ENCODE measurements at regions not wholly inside any gene's neighbourhood (a gene's known extent, or its start where the extent isn't known, plus 50 kb on each side); places are given as distances from the start of the nearest gene placed in this dataset.

DNA sequence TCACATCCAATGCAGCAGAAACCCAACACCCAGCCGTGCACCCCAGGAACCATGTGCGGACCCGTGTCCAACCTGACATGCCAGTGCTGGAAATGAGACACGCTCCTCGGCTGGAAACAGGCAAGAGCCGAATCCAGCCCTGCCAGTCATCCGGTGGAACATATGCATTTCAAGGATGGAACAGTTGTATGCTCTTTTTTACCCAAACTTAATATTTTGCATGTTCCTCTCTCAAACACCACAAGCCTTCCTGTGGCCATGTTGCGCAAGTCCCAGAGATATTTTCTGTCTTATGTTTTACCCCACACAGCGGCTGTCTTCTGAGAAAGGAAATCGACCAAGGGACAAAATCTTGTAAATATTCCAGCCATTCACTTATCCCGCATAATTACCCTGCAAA lies 196.9 kb downstream of the BCL11B start:
- Histone ChIP-seq H3K36me3 (ENCODE audit: control insufficient read depth, insufficient read depth, low read length) (no peaks in the 10 kb centered on the region), H2AK5ac (ENCODE audit: low read depth, low read length) (no peak overlapping the region), H3K4me3 (ENCODE audit: insufficient read depth, low read depth, low read length) (no peak overlapping the region), H3K4ac (ENCODE audit: low read depth, low read length) (no peak overlapping the region), H2AK9ac (replicated peaks; ENCODE audit: low read depth, low read length, poor library complexity) (no peak overlapping the region), H3K27me3 (ENCODE audit: control insufficient read depth, insufficient read depth, low read length) (no peaks in the 10 kb centered on the region), H3K18ac (ENCODE audit: low read depth, low read length) (no peak overlapping the region), H3K9me1 (ENCODE audit: insufficient read depth, low read length) (no peaks in the 10 kb centered on the region), H3K4me1 (ENCODE audit: control insufficient read depth, insufficient read depth, low read length) (no peaks in the 10 kb centered on the region), H3K9me3 (ENCODE audit: control insufficient read depth, insufficient read depth, low read length) (peaks cover 50% of the 10 kb centered on the region), H3K14ac (replicated peaks; ENCODE audit: low read depth, low read length) (no peak overlapping the region), H3K56ac (ENCODE audit: extremely low read depth, insufficient read depth, low read length) (no peak overlapping the region), H2BK20ac (ENCODE audit: low read depth, low read length) (no peak overlapping the region), H3K9ac (ENCODE audit: low read depth, low read length) (no peak overlapping the region), H4K5ac (ENCODE audit: low read depth, low read length) (no peak overlapping the region), H3K23ac (ENCODE audit: low read depth, low read length) (no peak overlapping the region), H3K27ac (ENCODE audit: insufficient read depth, low read length) (no peak overlapping the region), H3K4me2 (ENCODE audit: low read depth, low read length) (no peak overlapping the region), H4K91ac (ENCODE audit: insufficient read depth, low read depth, low read length) (no peak overlapping the region), H2BK15ac (ENCODE audit: low read depth, low read length) (no peak overlapping the region), H2BK5ac (ENCODE audit: low read depth, low read length, poor library complexity, severe bottlenecking) (no peak overlapping the region), H2AFZ (replicated peaks; ENCODE audit: low read length, poor library complexity) (no peak overlapping the region), H4K8ac (ENCODE audit: low read depth in 2 of 2, low read length in 2 of 2) (no peak overlapping the region), H2BK120ac (ENCODE audit: low read depth, low read length) (no peak overlapping the region), H3K79me1 (ENCODE audit: low read depth in 1 of 2, low read length in 2 of 2) (no peaks in the 10 kb centered on the region), H4K20me1 (ENCODE audit: insufficient read depth, low read length) (no peaks in the 10 kb centered on the region)
- in situ Hi-C loops (cut with MboI; ENCODE audit: low sequenced_read_pairs) (no loop called here), intact Hi-C loops (cut with micrococcal nuclease) (no loop called here), dilution Hi-C loops (cut with HindIII; ENCODE audit: low sequenced_read_pairs, unreplicated experiment) (no loop called here)
- ATAC-seq (ENCODE audit: low read depth): no peak
- no TSS peak for BruUV-seq (replicated peaks)
- CTCF ChIA-PET: no interaction called here
- POLR2A ChIA-PET (ENCODE audit: unreplicated experiment): no interaction called here
- TF ChIP-seq CEBPB (IDR thresholded peaks at IDR 0.05; ENCODE audit: low read depth, low read length) (no peak), RCOR1 (IDR thresholded peaks at IDR 0.05; ENCODE audit: insufficient replicate concordance, low read length) (no peak), FOS (IDR thresholded peaks at IDR 0.05; ENCODE audit: low read depth, low read length) (no peak), USF2 (IDR thresholded peaks at IDR 0.05; ENCODE audit: low read depth, low read length) (no peak), NFE2L2 (IDR thresholded peaks at IDR 0.05; ENCODE audit: low read depth, low read length) (no peak), BHLHE40 (IDR thresholded peaks at IDR 0.05; ENCODE audit: low read depth, low read length) (no peak), MXI1 (IDR thresholded peaks at IDR 0.05; ENCODE audit: borderline replicate concordance, low read depth, low read length) (no peak), RFX5 (IDR thresholded peaks at IDR 0.05; ENCODE audit: low read depth, low read length) (no peak), SMC3 (IDR thresholded peaks at IDR 0.05; ENCODE audit: low read depth, low read length) (no peak), RAD21 (IDR thresholded peaks at IDR 0.05; ENCODE audit: low read length) (no peak), MAFK (IDR thresholded peaks at IDR 0.05; ENCODE audit: low read depth, low read length) (no peak), POLR2A (IDR thresholded peaks at IDR 0.05; ENCODE audit: low read depth, low read length) (no peak), MAZ (IDR thresholded peaks at IDR 0.05; ENCODE audit: borderline replicate concordance, low read depth, low read length) (no peak), CTCF (conservative IDR thresholded peaks at IDR 0.05; ENCODE audit: low read depth, low read length) (no peak), CHD1 (IDR thresholded peaks at IDR 0.05; ENCODE audit: low read depth, low read length) (no peak)
- TF ChIP-seq, protein P1, sequence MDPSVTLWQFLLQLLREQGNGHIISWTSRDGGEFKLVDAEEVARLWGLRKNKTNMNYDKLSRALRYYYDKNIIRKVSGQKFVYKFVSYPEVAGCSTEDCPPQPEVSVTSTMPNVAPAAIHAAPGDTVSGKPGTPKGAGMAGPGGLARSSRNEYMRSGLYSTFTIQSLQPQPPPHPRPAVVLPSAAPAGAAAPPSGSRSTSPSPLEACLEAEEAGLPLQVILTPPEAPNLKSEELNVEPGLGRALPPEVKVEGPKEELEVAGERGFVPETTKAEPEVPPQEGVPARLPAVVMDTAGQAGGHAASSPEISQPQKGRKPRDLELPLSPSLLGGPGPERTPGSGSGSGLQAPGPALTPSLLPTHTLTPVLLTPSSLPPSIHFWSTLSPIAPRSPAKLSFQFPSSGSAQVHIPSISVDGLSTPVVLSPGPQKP (IDR thresholded peaks at IDR 0.05; ENCODE audit: borderline replicate concordance, low read depth, low read length): no peak
- 70% methylated on average over 7 of the region's 11 CpGs; no CpG with 5 or more reads in 1 of the 2 experiments for WGBS, 2 experiments (ENCODE audit: extremely low coverage in 2 of 2, insufficient read length in 1 of 2)
- DNase-seq: no peak

Measured in IMR-90 (cell line).